Activated CD8-positive, alpha-beta memory T cell treated with anti-CD3 and anti-CD28 coated beads, Interleukin-2, amount 10 ng/mL, durations not matched to agents 7 days and 5 days (primary cell): ENCODE measurements at regions not wholly inside any gene's neighbourhood (a gene's known extent, or its start where the extent isn't known, plus 50 kb on each side); places are given as distances from the start of the nearest gene placed in this dataset.
"Not testable (repeated sequence)": the region's sequence is repeated elsewhere in the genome, so short reads cannot be mapped to it uniquely, and the experiment has no call there.

Source experiments
- ATAC-seq: fragments of 150-1000 bp; cut with Tn5 transposase; one replicate; pipeline ENCODE4 v1.10.0; 2021; ENCODE audit warnings: moderate library complexity
- CTCF ChIA-PET: fragments of 350-600 bp; sonication (Branson Sonifier 250); formaldehyde crosslinking; loops from one replicate; lab custom pipeline; 2021; ENCODE audit warnings: antibody characterized with exemption; lab: Charles Lee
- DNase-seq: peaks from one replicate; pipeline ENCODE4 v3.0.0-alpha.2; 2020
- H3K27ac Mint-ChIP-seq: one replicate; pipeline ENCODE4 v1.8.0; 2021; ENCODE audit warnings: mild to moderate bottlenecking, mixed read lengths
- H3K27me3 Mint-ChIP-seq: one replicate; pipeline ENCODE4 v1.8.0; 2021; ENCODE audit warnings: mixed read lengths
- H3K36me3 Mint-ChIP-seq: one replicate; pipeline ENCODE4 v1.8.0; 2021; ENCODE audit warnings: mild to moderate bottlenecking, mixed read lengths
- H3K4me1 Mint-ChIP-seq: one replicate; pipeline ENCODE4 v1.8.0; 2021; ENCODE audit warnings: mixed read lengths
- H3K4me3 Mint-ChIP-seq: one replicate; pipeline ENCODE4 v1.8.0; 2021; ENCODE audit warnings: mild to moderate bottlenecking, moderate library complexity, mixed read lengths
- H3K9me3 Mint-ChIP-seq: one replicate; pipeline ENCODE4 v1.8.0; 2022; ENCODE audit warnings: low read depth, mixed read lengths

DNA sequence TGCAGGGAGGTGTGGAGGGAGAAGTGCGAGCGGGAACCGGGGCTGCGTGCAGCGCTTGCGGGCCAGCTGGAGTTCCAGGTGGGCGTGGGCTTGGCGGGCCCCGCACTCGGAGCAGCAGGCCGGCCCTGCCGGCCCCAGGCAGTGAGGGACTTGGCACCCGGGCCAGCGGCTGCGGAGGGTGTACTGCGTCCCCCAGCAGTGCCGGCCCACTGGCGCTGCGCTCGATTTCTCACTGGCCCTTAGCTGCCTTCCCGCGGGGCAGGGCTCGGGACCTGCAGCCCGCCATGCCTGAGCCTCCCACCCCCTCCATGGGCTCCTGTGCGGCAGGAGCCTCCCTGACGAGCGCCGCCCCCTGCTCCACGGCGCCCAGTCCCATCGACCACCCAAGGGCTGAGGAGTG lies 712.2 kb upstream of the PKDCC start:
- H3K27ac Mint-ChIP-seq, CTCF ChIA-PET, DNase-seq, H3K9me3 Mint-ChIP-seq, H3K4me1 Mint-ChIP-seq, H3K4me3 Mint-ChIP-seq, H3K27me3 Mint-ChIP-seq, H3K36me3 Mint-ChIP-seq, ATAC-seq: not testable (repeated sequence)

GRCh38 chr2:41337956-41338355 lies 709.9 kb upstream of the PKDCC start:
- no peak overlapping the region for H3K27ac Mint-ChIP-seq
- no peaks in the 10 kb centered on the region for H3K36me3 Mint-ChIP-seq
- peaks cover 2% of the 10 kb centered on the region for H3K9me3 Mint-ChIP-seq
- H3K4me1 Mint-ChIP-seq, result no peaks in the 10 kb centered on the region
- DNase-seq (no peak), ATAC-seq (no peak)
- no peak overlapping the region for H3K4me3 Mint-ChIP-seq
- no peaks in the 10 kb centered on the region for H3K27me3 Mint-ChIP-seq
- CTCF ChIA-PET, result no interaction called here

DNA sequence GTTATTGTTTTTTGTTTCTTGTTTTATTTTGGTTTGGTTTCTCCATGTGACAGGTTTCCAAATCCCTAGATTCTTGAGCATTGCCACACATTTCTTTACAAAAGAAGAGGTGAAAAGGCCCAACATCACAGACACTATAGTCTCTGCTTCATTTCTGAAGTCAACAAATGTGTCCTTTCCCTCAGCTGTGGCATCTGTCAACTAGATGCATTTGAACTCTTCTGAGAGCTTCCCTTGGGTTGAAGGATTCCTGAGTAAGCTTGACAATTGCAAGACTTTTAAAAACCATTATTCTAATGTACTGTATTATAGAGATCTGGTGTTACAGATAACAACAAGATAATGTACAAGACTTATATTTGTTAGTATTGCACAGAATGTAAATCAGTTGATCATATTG lies 703.3 kb upstream of the PKDCC start:
- H3K4me1 Mint-ChIP-seq, result no peaks in the 10 kb centered on the region
- CTCF ChIA-PET, result no interaction called here
- H3K4me3 Mint-ChIP-seq, result no peak overlapping the region
- H3K27ac Mint-ChIP-seq, result no peak overlapping the region
- DNase-seq (no peak), ATAC-seq (no peak)
- no peaks in the 10 kb centered on the region for H3K27me3 Mint-ChIP-seq
- H3K9me3 Mint-ChIP-seq, result no peaks in the 10 kb centered on the region
- H3K36me3 Mint-ChIP-seq, result no peaks in the 10 kb centered on the region

DNA sequence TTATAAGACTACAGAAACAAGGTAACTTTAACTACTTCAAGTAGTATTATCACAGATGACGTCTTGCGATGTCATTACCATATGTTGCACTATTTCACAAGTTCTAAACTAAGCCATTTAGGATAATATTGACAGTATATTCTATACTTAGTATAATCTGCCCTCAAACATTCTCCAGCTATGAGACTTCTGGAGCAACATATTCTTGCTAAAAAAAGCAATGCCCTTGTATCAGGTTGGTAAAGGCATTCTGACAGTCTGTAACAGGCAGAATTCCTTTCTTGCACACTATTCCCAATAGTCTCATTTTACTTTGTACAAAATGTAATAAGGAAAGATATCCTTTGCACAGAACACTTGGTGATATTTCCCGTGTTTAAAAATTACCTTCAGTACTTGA lies 694.8 kb upstream of the PKDCC start:
- ATAC-seq (no peak), DNase-seq (no peak)
- Mint-ChIP-seq H3K4me1 (no peaks in the 10 kb centered on the region), H3K9me3 (peaks cover 3% of the 10 kb centered on the region), H3K27me3 (no peaks in the 10 kb centered on the region), H3K27ac (no peak overlapping the region), H3K36me3 (no peaks in the 10 kb centered on the region), H3K4me3 (no peak overlapping the region)
- CTCF ChIA-PET, result no interaction called here

DNA sequence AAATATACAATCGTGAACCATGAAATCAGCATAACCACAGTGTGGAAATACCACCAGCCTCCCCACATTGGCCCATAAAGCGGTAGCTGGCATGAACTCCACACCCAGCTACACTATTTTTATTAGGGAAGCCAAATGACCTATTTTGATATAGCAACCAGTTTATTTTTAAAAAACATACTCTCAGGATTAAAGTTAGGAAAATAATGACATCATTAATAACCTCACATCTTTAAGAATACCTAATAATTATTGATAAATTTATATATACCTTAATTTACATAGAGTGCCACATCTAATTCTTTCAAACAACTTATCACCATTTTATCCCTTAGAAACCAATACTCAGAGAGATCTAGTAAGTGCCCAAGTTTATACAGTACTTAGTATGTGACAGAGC lies 692.0 kb upstream of the PKDCC start:
- H3K27ac Mint-ChIP-seq, result no peak overlapping the region
- no peaks in the 10 kb centered on the region for H3K36me3 Mint-ChIP-seq
- DNase-seq, result no peak

GRCh38 chr2:41364842-41365241 lies 683.0 kb upstream of the PKDCC start:
- ATAC-seq, result no peak
- peaks cover 7% of the 10 kb centered on the region for H3K9me3 Mint-ChIP-seq

More for the DNA sequence above, 692.0 kb upstream of the PKDCC start:
- Mint-ChIP-seq H3K27me3 (no peaks in the 10 kb centered on the region), H3K4me3 (no peak overlapping the region), H3K4me1 (no peaks in the 10 kb centered on the region), H3K9me3 (peaks cover 3% of the 10 kb centered on the region)
- CTCF ChIA-PET, result no interaction called here
- ATAC-seq, result no peak

DNA sequence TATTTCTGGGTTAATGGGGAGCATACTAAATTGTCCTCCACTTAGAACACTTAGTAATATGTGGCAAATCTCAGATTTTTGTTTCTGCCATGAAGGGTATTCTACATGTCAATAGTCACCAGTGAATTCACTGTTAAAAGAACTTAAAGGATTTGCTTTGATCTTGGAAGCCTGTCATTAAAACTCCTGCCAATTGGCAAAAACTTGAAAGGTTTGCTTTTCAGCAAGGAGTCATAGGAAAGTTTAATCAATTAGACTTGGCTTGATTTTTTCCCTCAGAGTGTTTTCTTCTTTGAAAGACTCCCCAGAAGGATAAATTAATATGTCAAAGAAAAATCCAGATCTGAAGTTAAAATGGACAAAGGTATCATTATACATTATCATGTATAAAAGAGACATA lies 671.9 kb upstream of the PKDCC start:
- no peak overlapping the region for H3K4me3 Mint-ChIP-seq
- CTCF ChIA-PET, result no interaction called here
- no peak overlapping the region for H3K27ac Mint-ChIP-seq
- DNase-seq, result no peak
- H3K36me3 Mint-ChIP-seq, result no peaks in the 10 kb centered on the region
- peaks cover 3% of the 10 kb centered on the region for H3K9me3 Mint-ChIP-seq
- no peaks in the 10 kb centered on the region for H3K27me3 Mint-ChIP-seq
- no peak for ATAC-seq
- no peaks in the 10 kb centered on the region for H3K4me1 Mint-ChIP-seq

More at GRCh38 chr2:41364842-41365241, 683.0 kb upstream of the PKDCC start:
- DNase-seq, result no peak
- CTCF ChIA-PET, result no interaction called here
- Mint-ChIP-seq H3K4me3 (no peak overlapping the region), H3K27me3 (no peaks in the 10 kb centered on the region), H3K36me3 (no peaks in the 10 kb centered on the region), H3K4me1 (no peaks in the 10 kb centered on the region), H3K27ac (no peak overlapping the region)

DNA sequence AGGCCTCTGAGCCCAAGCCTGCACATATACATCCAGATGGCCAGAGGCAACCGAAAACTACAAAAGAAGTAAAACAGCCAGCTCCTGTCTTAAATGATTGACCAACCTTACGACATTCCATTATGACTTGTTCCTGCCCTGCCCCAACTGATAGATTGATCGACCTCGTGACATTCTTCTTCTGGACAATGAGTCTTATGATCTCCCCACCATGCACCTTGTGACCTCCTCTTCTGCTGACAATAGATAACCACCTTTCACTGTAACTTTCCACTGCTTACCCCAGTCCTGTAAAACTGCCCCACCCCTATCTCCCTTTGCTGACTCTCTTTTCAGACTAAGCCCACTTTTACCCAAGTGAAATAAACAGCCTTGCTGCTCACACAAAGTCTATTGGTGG lies 670.0 kb upstream of the PKDCC start:
- ATAC-seq (no peak), DNase-seq (no peak)
- Mint-ChIP-seq H3K4me1 (no peaks in the 10 kb centered on the region), H3K36me3 (no peaks in the 10 kb centered on the region), H3K9me3 (peaks cover 3% of the 10 kb centered on the region), H3K27me3 (no peaks in the 10 kb centered on the region), H3K27ac (no peak overlapping the region), H3K4me3 (no peak overlapping the region)
- CTCF ChIA-PET, result no interaction called here

GRCh38 chr2:41378420-41378819 lies 669.4 kb upstream of the PKDCC start:
- Mint-ChIP-seq H3K4me3 (no peak overlapping the region), H3K27me3 (no peaks in the 10 kb centered on the region), H3K27ac (no peak overlapping the region), H3K9me3 (peaks cover 3% of the 10 kb centered on the region), H3K4me1 (no peaks in the 10 kb centered on the region), H3K36me3 (no peaks in the 10 kb centered on the region)
- DNase-seq (no peak), ATAC-seq (no peak)
- CTCF ChIA-PET, result no interaction called here

GRCh38 chr2:41379496-41380221 lies 668.2 kb upstream of the PKDCC start:
- CTCF ChIA-PET, result no interaction called here
- Mint-ChIP-seq H3K9me3 (peaks cover 3% of the 10 kb centered on the region), H3K27me3 (no peaks in the 10 kb centered on the region), H3K4me1 (no peaks in the 10 kb centered on the region), H3K4me3 (no peak overlapping the region), H3K36me3 (no peaks in the 10 kb centered on the region), H3K27ac (no peak overlapping the region)
- no peak for DNase-seq
- no peak for ATAC-seq

DNA sequence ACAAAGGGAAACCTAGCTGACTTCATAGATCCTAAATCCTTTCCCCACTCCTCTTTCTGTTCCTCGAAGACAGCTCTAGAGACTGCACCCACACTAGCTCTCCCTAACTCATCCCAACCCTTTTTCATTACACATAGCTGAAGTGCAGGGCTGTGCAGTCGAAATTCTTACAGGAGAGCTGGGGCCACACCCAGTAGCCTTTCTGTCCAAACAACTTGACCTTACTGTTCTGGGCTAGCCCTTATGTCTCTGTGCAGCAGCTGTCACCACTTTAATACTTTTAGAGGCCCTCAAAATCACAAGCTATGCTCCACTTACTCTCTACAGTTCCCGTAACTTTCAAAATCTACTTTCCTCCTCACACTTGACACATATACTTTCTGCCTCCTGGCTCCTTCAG lies 666.1 kb upstream of the PKDCC start:
- ATAC-seq (no peak), DNase-seq (no peak)
- H3K27me3 Mint-ChIP-seq, result no peaks in the 10 kb centered on the region
- H3K9me3 Mint-ChIP-seq, result peaks cover 3% of the 10 kb centered on the region
- H3K27ac Mint-ChIP-seq, result no peak overlapping the region
- H3K4me1 Mint-ChIP-seq, result no peaks in the 10 kb centered on the region
- H3K36me3 Mint-ChIP-seq, result no peaks in the 10 kb centered on the region
- no peak overlapping the region for H3K4me3 Mint-ChIP-seq
- CTCF ChIA-PET, result no interaction called here

DNA sequence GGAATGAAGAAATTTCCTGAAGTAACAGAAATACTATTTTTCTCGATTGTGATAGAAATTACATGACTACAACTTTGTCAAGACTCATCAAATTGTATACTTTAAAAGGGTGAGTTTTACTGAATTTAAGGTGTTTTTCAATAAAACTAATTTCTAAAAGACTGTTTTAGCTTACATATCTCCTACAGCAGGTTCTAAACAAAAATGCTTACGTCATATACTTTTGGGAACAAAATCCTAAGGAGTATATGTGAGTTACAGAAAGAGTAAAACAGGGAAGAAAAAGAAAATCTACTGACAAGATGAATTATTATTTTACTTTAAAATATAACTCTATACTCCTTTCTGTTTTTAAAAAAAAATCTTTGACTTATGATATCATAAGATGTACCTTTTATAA lies 660.3 kb upstream of the PKDCC start:
- DNase-seq (no peak), ATAC-seq (no peak)
- H3K9me3 Mint-ChIP-seq, result no peaks in the 10 kb centered on the region
- no peaks in the 10 kb centered on the region for H3K4me1 Mint-ChIP-seq
- no peaks in the 10 kb centered on the region for H3K36me3 Mint-ChIP-seq
- H3K27me3 Mint-ChIP-seq, result no peaks in the 10 kb centered on the region
- CTCF ChIA-PET, result no interaction called here
- no peak overlapping the region for H3K4me3 Mint-ChIP-seq
- no peak overlapping the region for H3K27ac Mint-ChIP-seq

DNA sequence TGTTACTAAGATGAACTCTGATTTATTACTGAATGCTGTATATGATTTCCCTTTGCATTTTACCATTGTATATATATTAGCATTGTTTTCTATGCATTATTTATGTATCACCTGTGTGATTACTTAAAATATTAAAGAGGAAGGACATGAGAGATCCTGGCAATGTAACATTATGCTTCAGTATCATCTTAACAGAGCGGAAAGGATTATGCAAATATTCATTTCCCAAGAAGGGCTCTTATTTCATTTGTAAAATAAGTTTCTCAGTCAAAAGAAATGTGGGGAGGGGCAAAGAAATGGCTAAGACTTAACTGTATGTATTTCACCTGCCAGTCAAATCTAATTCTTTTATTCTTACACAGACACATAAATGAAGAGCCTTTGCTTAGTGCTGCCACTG lies 654.2 kb upstream of the PKDCC start:
- Mint-ChIP-seq H3K4me1 (no peaks in the 10 kb centered on the region), H3K36me3 (no peaks in the 10 kb centered on the region), H3K27me3 (no peaks in the 10 kb centered on the region), H3K27ac (no peak overlapping the region), H3K4me3 (no peak overlapping the region), H3K9me3 (no peaks in the 10 kb centered on the region)
- DNase-seq (no peak), ATAC-seq (no peak)
- CTCF ChIA-PET, result no interaction called here

DNA sequence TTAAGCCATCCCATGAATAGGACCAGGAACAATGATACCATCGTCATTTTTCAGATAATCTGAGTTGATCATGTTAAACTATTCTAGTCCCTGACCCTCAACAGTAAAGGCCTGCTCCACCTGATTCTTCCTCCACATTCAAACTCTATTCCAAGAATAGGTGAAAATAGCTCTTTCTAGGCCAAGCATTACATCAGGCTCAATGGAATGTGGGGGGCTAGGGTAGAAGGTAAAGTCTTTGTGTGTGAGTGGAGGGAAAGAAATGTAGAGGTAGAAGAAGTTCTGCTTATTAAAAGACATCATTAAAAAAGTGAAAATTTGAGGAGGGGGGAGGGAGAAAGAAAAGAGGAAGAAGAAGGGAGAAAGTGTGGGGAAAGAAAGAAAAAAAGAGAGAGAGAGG lies 653.3 kb upstream of the PKDCC start:
- CTCF ChIA-PET, result interaction anchor here (0.7 kb wide), 1 partner anchor 834 kb away, joined by 5 read pairs; no protein-coding TSS in a partner anchor
- no peak overlapping the region for H3K27ac Mint-ChIP-seq
- DNase-seq (no peak), ATAC-seq (no peak)
- no peaks in the 10 kb centered on the region for H3K27me3 Mint-ChIP-seq
- H3K36me3 Mint-ChIP-seq, result no peaks in the 10 kb centered on the region
- H3K4me3 Mint-ChIP-seq, result no peak overlapping the region
- H3K9me3 Mint-ChIP-seq, result no peaks in the 10 kb centered on the region
- no peaks in the 10 kb centered on the region for H3K4me1 Mint-ChIP-seq

GRCh38 chr2:41395692-41396091 lies 652.1 kb upstream of the PKDCC start:
- H3K4me1 Mint-ChIP-seq, result no peaks in the 10 kb centered on the region
- no peaks in the 10 kb centered on the region for H3K27me3 Mint-ChIP-seq
- CTCF ChIA-PET, result no interaction called here
- no peak for ATAC-seq
- no peak for DNase-seq
- H3K36me3 Mint-ChIP-seq, result no peaks in the 10 kb centered on the region
- no peak overlapping the region for H3K27ac Mint-ChIP-seq
- H3K4me3 Mint-ChIP-seq, result no peak overlapping the region
- H3K9me3 Mint-ChIP-seq, result no peaks in the 10 kb centered on the region
